ENCODE measurements at regions not wholly inside any gene's neighbourhood (a gene's known extent, or its start where the extent isn't known, plus 50 kb on each side); places are given as distances from the start of the nearest gene placed in this dataset.

GRCh38 chr14:55734731-55735130 lies 154.7 kb downstream of the KTN1 start:
- TF ChIP-seq, protein P1, sequence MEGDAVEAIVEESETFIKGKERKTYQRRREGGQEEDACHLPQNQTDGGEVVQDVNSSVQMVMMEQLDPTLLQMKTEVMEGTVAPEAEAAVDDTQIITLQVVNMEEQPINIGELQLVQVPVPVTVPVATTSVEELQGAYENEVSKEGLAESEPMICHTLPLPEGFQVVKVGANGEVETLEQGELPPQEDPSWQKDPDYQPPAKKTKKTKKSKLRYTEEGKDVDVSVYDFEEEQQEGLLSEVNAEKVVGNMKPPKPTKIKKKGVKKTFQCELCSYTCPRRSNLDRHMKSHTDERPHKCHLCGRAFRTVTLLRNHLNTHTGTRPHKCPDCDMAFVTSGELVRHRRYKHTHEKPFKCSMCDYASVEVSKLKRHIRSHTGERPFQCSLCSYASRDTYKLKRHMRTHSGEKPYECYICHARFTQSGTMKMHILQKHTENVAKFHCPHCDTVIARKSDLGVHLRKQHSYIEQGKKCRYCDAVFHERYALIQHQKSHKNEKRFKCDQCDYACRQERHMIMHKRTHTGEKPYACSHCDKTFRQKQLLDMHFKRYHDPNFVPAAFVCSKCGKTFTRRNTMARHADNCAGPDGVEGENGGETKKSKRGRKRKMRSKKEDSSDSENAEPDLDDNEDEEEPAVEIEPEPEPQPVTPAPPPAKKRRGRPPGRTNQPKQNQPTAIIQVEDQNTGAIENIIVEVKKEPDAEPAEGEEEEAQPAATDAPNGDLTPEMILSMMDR (IDR thresholded peaks at IDR 0.05), result no peak
- no peak for TF ChIP-seq POLR2A (IDR thresholded peaks at IDR 0.05)
